Thyroid gland (tissue), 4 donors: ENCODE measurements at regions not wholly inside any gene's neighbourhood (a gene's known extent, or its start where the extent isn't known, plus 50 kb on each side); places are given as distances from the start of the nearest gene placed in this dataset.

ENCODE experiments used
- DNase-seq, 2 donors: peaks; one replicate each; pipeline ENCODE4 v3.0.0-alpha.2; 2019
- H3K27ac ChIP-seq, 3 donors: fragments of 200-600 bp; sonication (generic); 1 replicate in 2 of 3; 2 replicates in 1 of 3; pipeline ENCODE4 v1.5.1; 2016 to 2019; ENCODE audit warnings: mild to moderate bottlenecking in 1 of 3, moderate library complexity in 1 of 3
- H3K27me3 ChIP-seq: fragments of 200-600 bp; sonication (generic); one replicate; pipeline ENCODE4 v1.5.1; 2019
- H3K36me3 ChIP-seq, 2 donors: fragments of 200-600 bp; sonication (generic); one replicate each; pipeline ENCODE4 v1.5.1; 2016 to 2019
- H3K4me1 ChIP-seq, 2 donors: fragments of 200-600 bp; sonication (generic); one replicate each; pipeline ENCODE4 v1.5.1; 2017 to 2019
- H3K4me3 ChIP-seq, 3 donors: fragments of 200-600 bp; sonication (generic); replicated peaks in 1 of 3; 1 replicate in 2 of 3; 2 replicates in 1 of 3; pipeline ENCODE4 v1.5.1; 2016; ENCODE audit warnings: mild to moderate bottlenecking in 1 of 3
- H3K9me3 ChIP-seq: fragments of 200-600 bp; sonication (generic); one replicate; pipeline ENCODE4 v1.5.1; 2017
- CTCF ChIP-seq, 6 experiments: fragments of 200-600 bp in 3 of 6; fragments of 450-650 bp in 3 of 6; sonication (generic) in 3 of 6; IDR thresholded peaks; one replicate each; pipeline ENCODE4 v1.5.1; 2016 to 2019; ENCODE audit warnings: antibody characterized with exemption in 6 of 6, mild to moderate bottlenecking in 2 of 6, inconsistent platforms in 1 of 6, moderate library complexity in 1 of 6
- POLR2A ChIP-seq, 2 donors: fragments of 450-650 bp; IDR thresholded peaks; one replicate each; pipeline ENCODE4 v1.6.1; 2017; ENCODE audit warnings: antibody characterized with exemption in 2 of 2, mild to moderate bottlenecking in 2 of 2, moderate library complexity in 1 of 2
- WGBS, 2 donors: methylation state at CpG; one replicate each; pipeline ENCODE4 v1.1.5; 2017; 5-methylcytosine and 5-hydroxymethylcytosine counted together
- intact Hi-C: fragments of 100-400 bp; cut with DNase I; formaldehyde crosslinking; loops from one replicate; pipeline ENCODE4 v1.15.1; 2023

- H3K36me3 ChIP-seq, result no peaks in the 10 kb centered on the region
- H3K4me3 ChIP-seq, result no peak overlapping the region
- no peaks in the 10 kb centered on the region for H3K27me3 ChIP-seq
- DNase-seq, result no peak
- H3K9me3 ChIP-seq, result no peaks in the 10 kb centered on the region
- intact Hi-C loops, result no loop called here
- no peak for TF ChIP-seq POLR2A (IDR thresholded peaks at IDR 0.05)
- no peak for TF ChIP-seq CTCF (IDR thresholded peaks at IDR 0.05)
- no peaks in the 10 kb centered on the region for H3K4me1 ChIP-seq
- WGBS, 2 donors, result 39 to 42% methylated on average over 2 of the region's 2 CpGs
- no peak overlapping the region for H3K27ac ChIP-seq
Observed at GRCh38 chr4:11534623-11535302, 106.1 kb upstream of the HS3ST1 start.

GRCh38 chr4:11532138-11532537 is 103.4 kb upstream of the HS3ST1 start:
- WGBS, 2 donors, result 94% methylated on average over 2 of the region's 2 CpGs
- H3K27me3 ChIP-seq, result no peaks in the 10 kb centered on the region
- no peaks in the 10 kb centered on the region for H3K36me3 ChIP-seq
- no peaks in the 10 kb centered on the region for H3K4me1 ChIP-seq
- intact Hi-C loops, result no loop called here
- TF ChIP-seq CTCF (IDR thresholded peaks at IDR 0.05) (no peak), POLR2A (IDR thresholded peaks at IDR 0.05) (no peak)
- H3K27ac ChIP-seq, result no peak overlapping the region
- no peak for DNase-seq
- H3K4me3 ChIP-seq, result no peak overlapping the region
- H3K9me3 ChIP-seq, result no peaks in the 10 kb centered on the region

GRCh38 chr4:11529625-11530201 is 101.0 kb upstream of the HS3ST1 start:
- H3K27ac ChIP-seq, result no peak overlapping the region
- TF ChIP-seq CTCF (IDR thresholded peaks at IDR 0.05) (no peak), POLR2A (IDR thresholded peaks at IDR 0.05) (no peak)
- no peak overlapping the region for H3K4me3 ChIP-seq
- no peak for DNase-seq
- H3K9me3 ChIP-seq, result no peaks in the 10 kb centered on the region
- H3K36me3 ChIP-seq, result no peaks in the 10 kb centered on the region
- no peaks in the 10 kb centered on the region for H3K27me3 ChIP-seq
- intact Hi-C loops, result no loop called here
- WGBS, 2 donors, result 84 to 90% methylated on average over 9 of the region's 9 CpGs
- no peaks in the 10 kb centered on the region for H3K4me1 ChIP-seq

GRCh38 chr4:11525085-11525484 is 96.4 kb upstream of the HS3ST1 start:
- H3K4me1 ChIP-seq, result no peaks in the 10 kb centered on the region
- intact Hi-C loops, result no loop called here
- no peak for TF ChIP-seq CTCF (IDR thresholded peaks at IDR 0.05)
- TF ChIP-seq POLR2A (IDR thresholded peaks at IDR 0.05), result no peak
- DNase-seq, result no peak
- H3K9me3 ChIP-seq, result no peaks in the 10 kb centered on the region
- H3K27ac ChIP-seq, result no peak overlapping the region
- WGBS, 2 donors, result 85 to 91% methylated on average over 1 of the region's 1 CpG
- no peak overlapping the region for H3K4me3 ChIP-seq
- H3K27me3 ChIP-seq, result no peaks in the 10 kb centered on the region
- no peaks in the 10 kb centered on the region for H3K36me3 ChIP-seq

GRCh38 chr4:11518754-11519153 is 90.1 kb upstream of the HS3ST1 start:
- H3K9me3 ChIP-seq, result no peaks in the 10 kb centered on the region
- H3K36me3 ChIP-seq, result no peaks in the 10 kb centered on the region
- no peak for DNase-seq
- no peak overlapping the region for H3K27ac ChIP-seq
- 56 to 90% methylated on average over 1 of the region's 1 CpG for WGBS, 2 donors
- H3K4me1 ChIP-seq, result no peaks in the 10 kb centered on the region
- TF ChIP-seq CTCF (IDR thresholded peaks at IDR 0.05) (no peak), POLR2A (IDR thresholded peaks at IDR 0.05) (no peak)
- no peaks in the 10 kb centered on the region for H3K27me3 ChIP-seq
- no peak overlapping the region for H3K4me3 ChIP-seq
- intact Hi-C loops, result no loop called here
